GM18502 (cell line): ENCODE measurements at regions not wholly inside any gene's neighbourhood (a gene's known extent, or its start where the extent isn't known, plus 50 kb on each side); places are given as distances from the start of the nearest gene placed in this dataset.
A peak's percentile ranks its signal among the peaks of the same experiment; 100 is the strongest.
"Not testable (repeated sequence)": the region's sequence is repeated elsewhere in the genome, so short reads cannot be mapped to it uniquely, and the experiment has no call there.

Source experiments
- ATAC-seq: cut with Tn5 transposase; IDR thresholded peaks from one replicate; pipeline ENCODE4 v1.9.1; 2021; ENCODE audit warnings: mild to moderate bottlenecking; ENCODE audit not compliant: unreplicated experiment, poor library complexity

GRCh38 chr10:21413268-21413667 is 112.2 kb downstream of the SKIDA1 start:
- no peak for ATAC-seq

GRCh38 chr10:21406595-21407193 is 118.8 kb downstream of the SKIDA1 start:
- ATAC-seq = peak; percentile 86

- no peak for ATAC-seq
Observed at GRCh38 chr10:21405981-21406380, 119.5 kb downstream of the SKIDA1 start.

- ATAC-seq = no peak
Observed at GRCh38 chr10:21403256-21404015, 122.0 kb downstream of the SKIDA1 start.

GRCh38 chr10:21402606-21403083 is 122.8 kb downstream of the SKIDA1 start:
- no peak for ATAC-seq

- ATAC-seq = no peak
Observed at GRCh38 chr10:21401196-21401595, 124.3 kb downstream of the SKIDA1 start.

- no peak for ATAC-seq
Observed at GRCh38 chr10:21399392-21400035, 126.0 kb downstream of the SKIDA1 start.

- ATAC-seq = no peak
Observed at GRCh38 chr10:21398563-21399231, 126.8 kb downstream of the SKIDA1 start.

- no peak for ATAC-seq
Observed at GRCh38 chr10:21396889-21397288, 128.6 kb downstream of the SKIDA1 start.

GRCh38 chr10:21393931-21394330 is 131.6 kb downstream of the SKIDA1 start:
- ATAC-seq = no peak

- no peak for ATAC-seq
Observed at GRCh38 chr10:21388589-21388988, 136.9 kb downstream of the SKIDA1 start.

- ATAC-seq = no peak
Observed at GRCh38 chr10:21387868-21388267, 137.6 kb downstream of the SKIDA1 start.

GRCh38 chr10:21385996-21386585 is 139.4 kb downstream of the SKIDA1 start:
- ATAC-seq = no peak

- no peak for ATAC-seq
Observed at GRCh38 chr10:21385536-21385935, 139.9 kb downstream of the SKIDA1 start.

- no peak for ATAC-seq
Observed at GRCh38 chr10:21379143-21379542, 146.3 kb downstream of the SKIDA1 start.

- not testable (repeated sequence) for ATAC-seq
Observed at GRCh38 chr10:21375274-21375673, 150.2 kb downstream of the SKIDA1 start.

GRCh38 chr10:21373881-21374280 is 151.6 kb downstream of the SKIDA1 start:
- ATAC-seq = not testable (repeated sequence)

- ATAC-seq = peak; percentile 95
Observed at GRCh38 chr10:21372651-21373410, 152.7 kb downstream of the SKIDA1 start.

GRCh38 chr10:21369697-21370096 is 155.8 kb downstream of the SKIDA1 start:
- ATAC-seq = no peak
